ENCODE measurements at regions not wholly inside any gene's neighbourhood (a gene's known extent, or its start where the extent isn't known, plus 50 kb on each side); places are given as distances from the start of the nearest gene placed in this dataset.

GRCh38 chr4:185868983-185869382 lies 57.0 kb upstream of the SORBS2 start:
- Histone ChIP-seq H4K91ac (replicated peaks; ENCODE audit: insufficient read length, low read length) (no peak overlapping the region), H3K9me3 (ENCODE audit: insufficient read depth in 2 of 2, low read depth in 1 of 2, low read length in 1 of 2) (no peaks in the 10 kb centered on the region), H3K23ac (ENCODE audit: insufficient read length) (no peak overlapping the region), H3K4me3 (ENCODE audit: extremely low read depth in 1 of 4, insufficient read depth in 2 of 4, low read depth in 3 of 4, low read length in 4 of 4) (no peak overlapping the region), H2BK120ac (replicated peaks; ENCODE audit: low read depth, low read length) (no peak overlapping the region), H4K20me1 (replicated peaks in 1 of 2; ENCODE audit: control insufficient read depth in 1 of 2, insufficient read depth in 2 of 2, low read length in 2 of 2) (no peaks in the 10 kb centered on the region), H3K79me1 (ENCODE audit: low read depth, low read length) (no peaks in the 10 kb centered on the region), H2AFZ (ENCODE audit: low read length) (no peak overlapping the region), H2BK15ac (ENCODE audit: low read length) (no peak overlapping the region), H3K4me1 (replicated peaks in 1 of 4; ENCODE audit: control insufficient read depth in 3 of 4, insufficient read depth in 4 of 4, low read length in 3 of 4) (peaks cover 0 to 4% (median 3%) of the 10 kb centered on the region in 4 experiments; a peak in 6 of 7 replicates), H3K4me2 (ENCODE audit: insufficient read depth in 1 of 2, low read depth in 2 of 2, low read length in 2 of 2) (no peak overlapping the region), H4K5ac (ENCODE audit: insufficient read length, low read depth, low read length) (no peak overlapping the region), H3K27me3 (replicated peaks in 1 of 4; ENCODE audit: control insufficient read depth in 3 of 4, extremely low read depth in 1 of 4, insufficient read depth in 3 of 4, low read length in 3 of 4) (no peaks in the 10 kb centered on the region), H3K18ac (ENCODE audit: extremely low read depth, low read length) (no peak overlapping the region), H2AK5ac (ENCODE audit: low read depth, low read length) (no peak overlapping the region; the same call in 1 of the 2 replicates), H3K56ac (replicated peaks; ENCODE audit: insufficient read length, low read depth, low read length) (no peak overlapping the region), H3K14ac (ENCODE audit: insufficient read length) (no peak overlapping the region), H3K9ac (replicated peaks in 1 of 4; ENCODE audit: extremely low read depth in 1 of 4, low read depth in 3 of 4, low read length in 3 of 4) (no peak overlapping the region), H3K27ac (ENCODE audit: low read depth, low read length) (no peak overlapping the region), H3K23me2 (ENCODE audit: low read depth, low read length) (no peaks in the 10 kb centered on the region), H3K4ac (replicated peaks; ENCODE audit: insufficient read length, low read depth, low read length) (no peak overlapping the region), H2BK12ac (ENCODE audit: low read depth, low read length) (no peak overlapping the region), H3K36me3 (ENCODE audit: control insufficient read depth in 2 of 4, insufficient read depth in 4 of 4, low read length in 3 of 4) (no peaks in the 10 kb centered on the region), H2BK5ac (ENCODE audit: low read depth, low read length) (no peak overlapping the region; the same call in 1 of the 2 replicates), H3K79me2 (ENCODE audit: control insufficient read depth in 1 of 2, insufficient read depth in 2 of 2, low read length in 2 of 2) (no peaks in the 10 kb centered on the region), H2BK20ac (ENCODE audit: low read length) (no peak overlapping the region), H4K8ac (ENCODE audit: extremely low read depth, insufficient read depth, low read length) (no peak overlapping the region)
- FAIRE-seq = no peak
- no peak for DNase-seq (ENCODE audit: low read depth in 1 of 2, low spot score in 2 of 2)
- TF ChIP-seq SIX5 (IDR thresholded peaks at IDR 0.05; ENCODE audit: low read depth, low read length) (no peak), CHD2 (IDR thresholded peaks at IDR 0.05; ENCODE audit: low read length) (no peak), GTF2F1 (IDR thresholded peaks at IDR 0.05; ENCODE audit: borderline replicate concordance, low read depth, low read length) (no peak), PHF8 (conservative IDR thresholded peaks at IDR 0.05; ENCODE audit: low read depth, low read length) (no peak), POLR2AphosphoS5 (IDR thresholded peaks at IDR 0.05; ENCODE audit: low read depth, low read length) (no peak), YY1 (IDR thresholded peaks at IDR 0.05; ENCODE audit: low read depth, low read length) (no peak), SP4 (IDR thresholded peaks at IDR 0.05; ENCODE audit: low read length) (no peak), SAP30 (IDR thresholded peaks at IDR 0.05; ENCODE audit: insufficient read depth, insufficient replicate concordance, low read length) (no peak), RXRA (IDR thresholded peaks at IDR 0.05; ENCODE audit: insufficient read depth, low read depth, low read length) (no peak), MAFK (IDR thresholded peaks at IDR 0.05; ENCODE audit: low read depth, low read length) (no peak), HDAC6 (IDR thresholded peaks at IDR 0.05; ENCODE audit: low read depth, low read length) (no peak), RBBP5 (IDR thresholded peaks at IDR 0.05; ENCODE audit: borderline replicate concordance, low read depth, low read length) (no peak), ATF3 (IDR thresholded peaks at IDR 0.05; ENCODE audit: insufficient read depth, low read depth, low read length) (no peak), GABPA (IDR thresholded peaks at IDR 0.05; ENCODE audit: borderline replicate concordance, insufficient read depth, low read length) (no peak)
- POLR2A ChIA-PET (ENCODE audit: partially characterized antibody) = no interaction called here
- 84% methylated on average over 3 of the region's 3 CpGs; no CpG with 5 or more reads in 1 of the 2 experiments for WGBS, 2 experiments (ENCODE audit: extremely low coverage in 1 of 2, insufficient coverage in 1 of 2, insufficient read length in 1 of 2, insufficient replicate concordance in 2 of 2, low coverage in 1 of 2, low lambda C conversion rate in 2 of 2, missing lambda C conversion rate in 1 of 2)
- CTCF ChIA-PET (ENCODE audit: partially characterized antibody) = interaction anchor here (0.7 to 2.0 kb wide), 6 partner anchors 8 to 230 kb away, joined by 3 to 9 read pairs (median 3); no protein-coding TSS in a partner anchor

All from H1 (cell line).